C4-2B (cell line): ENCODE measurements at regions not wholly inside any gene's neighbourhood (a gene's known extent, or its start where the extent isn't known, plus 50 kb on each side); places are given as distances from the start of the nearest gene placed in this dataset.

ENCODE experiments used
- H3K27ac ChIP-seq: fragments of 450-650 bp; 2 replicates; pipeline ENCODE4 v1.5.1; 2017
- ZFX ChIP-seq: fragments of 450-650 bp; IDR thresholded peaks from 2 replicates; pipeline ENCODE4 v1.6.1; 2017
- TF ChIP-seq, protein P1 (sequence below): fragments of 450-650 bp; conservative IDR thresholded peaks from 2 replicates; pipeline ENCODE4 v1.5.1; 2017; ENCODE audit warnings: mild to moderate bottlenecking

DNA sequence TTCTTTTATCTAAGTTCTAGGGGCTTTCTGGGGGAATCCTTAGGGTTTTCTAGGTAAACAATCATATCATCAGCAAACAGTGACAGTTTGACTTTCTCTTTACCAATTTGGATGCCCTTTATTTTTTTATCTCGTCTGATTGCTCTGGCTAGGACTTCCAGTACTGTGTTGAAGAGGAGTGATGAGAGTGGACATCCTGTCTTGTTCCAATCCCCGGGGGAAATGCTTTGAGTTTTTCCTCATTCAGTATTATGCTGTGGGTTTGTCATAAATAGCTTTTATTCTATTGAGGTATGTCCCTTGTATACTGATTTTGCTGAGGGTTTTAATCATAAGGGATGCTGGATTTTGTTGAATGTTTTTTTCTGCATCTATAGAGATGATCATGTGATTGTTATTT is 549.5 kb downstream of the EPHA4 start:
- TF ChIP-seq, protein P1, sequence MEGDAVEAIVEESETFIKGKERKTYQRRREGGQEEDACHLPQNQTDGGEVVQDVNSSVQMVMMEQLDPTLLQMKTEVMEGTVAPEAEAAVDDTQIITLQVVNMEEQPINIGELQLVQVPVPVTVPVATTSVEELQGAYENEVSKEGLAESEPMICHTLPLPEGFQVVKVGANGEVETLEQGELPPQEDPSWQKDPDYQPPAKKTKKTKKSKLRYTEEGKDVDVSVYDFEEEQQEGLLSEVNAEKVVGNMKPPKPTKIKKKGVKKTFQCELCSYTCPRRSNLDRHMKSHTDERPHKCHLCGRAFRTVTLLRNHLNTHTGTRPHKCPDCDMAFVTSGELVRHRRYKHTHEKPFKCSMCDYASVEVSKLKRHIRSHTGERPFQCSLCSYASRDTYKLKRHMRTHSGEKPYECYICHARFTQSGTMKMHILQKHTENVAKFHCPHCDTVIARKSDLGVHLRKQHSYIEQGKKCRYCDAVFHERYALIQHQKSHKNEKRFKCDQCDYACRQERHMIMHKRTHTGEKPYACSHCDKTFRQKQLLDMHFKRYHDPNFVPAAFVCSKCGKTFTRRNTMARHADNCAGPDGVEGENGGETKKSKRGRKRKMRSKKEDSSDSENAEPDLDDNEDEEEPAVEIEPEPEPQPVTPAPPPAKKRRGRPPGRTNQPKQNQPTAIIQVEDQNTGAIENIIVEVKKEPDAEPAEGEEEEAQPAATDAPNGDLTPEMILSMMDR, result no peak
- no peak for TF ChIP-seq ZFX
- no peak overlapping the region for H3K27ac ChIP-seq

DNA sequence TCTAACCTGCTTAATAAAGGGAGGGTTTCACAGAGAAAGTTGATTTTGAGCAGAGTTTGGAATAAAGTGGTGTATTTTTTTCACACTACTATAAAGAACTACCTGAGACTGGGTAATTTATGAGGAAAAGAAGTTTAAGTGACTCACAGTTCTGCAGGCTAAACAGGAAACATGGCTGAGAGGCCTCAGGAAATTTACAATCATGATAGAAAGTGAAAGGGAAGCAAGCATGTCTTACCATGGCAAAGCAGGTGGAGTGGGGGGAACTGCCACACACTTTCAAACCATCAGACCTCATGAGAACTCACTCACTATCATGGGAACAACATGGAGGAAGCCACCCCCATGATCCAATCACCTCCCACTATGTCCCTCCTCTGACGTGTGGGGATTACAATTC is 546.7 kb downstream of the EPHA4 start:
- H3K27ac ChIP-seq, result no peak overlapping the region
- no peak for TF ChIP-seq ZFX
- TF ChIP-seq, protein P1, result no peak

DNA sequence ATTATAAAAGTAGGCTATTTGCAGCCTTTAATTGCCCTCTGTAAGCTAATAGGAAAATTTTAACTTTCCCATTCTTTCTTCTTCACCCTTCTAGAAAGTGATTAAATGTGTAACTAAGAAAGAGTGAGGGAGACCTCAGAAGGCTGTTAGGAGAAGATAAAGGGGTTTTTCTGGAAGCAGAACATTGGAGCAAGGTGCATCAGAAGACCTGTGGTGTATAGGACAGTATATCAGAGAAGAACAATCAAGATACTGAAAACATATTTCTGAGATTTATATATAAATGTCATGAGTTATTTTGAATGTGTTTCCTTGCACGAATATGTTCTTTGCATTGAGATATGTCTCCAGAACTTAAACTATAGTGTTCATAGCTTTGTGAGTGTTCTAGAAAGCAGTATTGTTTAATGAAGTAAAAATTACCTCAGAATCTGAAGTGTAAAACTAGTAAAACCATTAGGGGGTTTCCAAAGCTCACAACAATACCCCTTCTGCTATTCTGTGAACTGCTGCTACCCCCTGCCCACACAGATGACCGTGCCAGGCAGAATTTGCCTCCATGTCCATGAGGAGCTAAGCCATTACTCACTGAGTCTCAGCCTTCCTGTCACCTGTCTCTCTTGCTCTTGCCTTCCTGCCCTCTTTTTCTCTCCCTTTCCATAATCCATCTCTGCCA is 537.9 kb downstream of the EPHA4 start:
- no peak overlapping the region for H3K27ac ChIP-seq
- TF ChIP-seq, protein P1, result no peak
- TF ChIP-seq ZFX, result no peak

DNA sequence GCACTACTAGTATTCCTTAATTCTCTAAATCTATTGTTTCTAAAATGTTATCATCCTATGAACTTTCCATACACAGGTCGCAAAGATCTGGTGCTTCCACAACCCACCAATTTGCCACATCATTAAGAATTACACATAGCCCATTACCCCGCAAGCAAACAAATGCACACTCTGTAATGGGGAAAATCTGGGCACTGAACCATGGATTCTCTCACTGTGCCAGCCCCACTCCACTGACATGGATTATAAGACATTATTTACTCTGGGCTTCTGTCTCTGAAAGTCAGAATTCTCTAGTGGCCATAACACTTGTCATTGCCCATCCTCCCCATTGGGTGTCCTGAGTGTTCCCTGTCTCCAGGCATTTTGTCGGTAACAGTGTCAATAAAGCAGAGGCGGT is 537.1 kb downstream of the EPHA4 start:
- H3K27ac ChIP-seq, result no peak overlapping the region
- no peak for TF ChIP-seq ZFX
- TF ChIP-seq, protein P1, result no peak

DNA sequence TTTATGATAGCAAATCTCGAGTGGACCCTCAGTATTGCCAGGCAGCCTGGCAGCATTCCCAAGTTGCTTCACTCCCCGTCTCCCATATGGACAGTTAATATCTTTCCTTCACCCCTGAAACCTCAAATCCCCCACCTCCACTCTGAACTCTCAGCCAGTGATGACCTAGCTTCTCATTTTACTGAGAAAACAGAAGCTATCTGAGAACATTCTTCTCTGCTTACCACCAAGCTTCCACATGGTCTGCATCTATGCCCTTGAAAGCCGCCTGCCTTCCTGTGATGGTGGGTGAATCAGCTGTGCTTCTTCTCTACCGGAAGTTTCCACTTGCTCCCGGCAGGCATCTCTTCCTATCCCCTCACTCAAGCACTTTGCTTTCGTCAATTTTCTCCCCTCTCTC is 529.2 kb downstream of the EPHA4 start:
- no peak overlapping the region for H3K27ac ChIP-seq
- TF ChIP-seq, protein P1, result no peak
- no peak for TF ChIP-seq ZFX

DNA sequence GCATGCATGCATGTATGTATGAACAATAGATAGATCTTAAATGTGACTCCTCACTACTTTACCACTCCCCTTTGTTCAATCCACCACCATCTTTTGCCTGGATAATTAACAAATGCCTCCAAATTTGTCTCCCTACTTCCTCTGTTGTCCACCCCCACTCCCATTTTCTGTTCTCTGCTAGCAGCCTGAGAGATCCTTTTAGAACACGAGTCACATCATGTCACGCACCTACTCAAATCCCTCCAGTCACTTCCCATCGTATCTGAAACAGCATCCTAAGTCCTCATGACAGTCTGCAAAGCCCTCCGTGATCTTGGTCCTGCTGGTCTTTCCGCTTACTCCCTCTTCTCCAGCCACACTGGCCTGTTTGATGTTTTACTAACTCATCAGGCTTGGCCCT is 527.3 kb downstream of the EPHA4 start:
- TF ChIP-seq, protein P1, result no peak
- TF ChIP-seq ZFX, result no peak

DNA sequence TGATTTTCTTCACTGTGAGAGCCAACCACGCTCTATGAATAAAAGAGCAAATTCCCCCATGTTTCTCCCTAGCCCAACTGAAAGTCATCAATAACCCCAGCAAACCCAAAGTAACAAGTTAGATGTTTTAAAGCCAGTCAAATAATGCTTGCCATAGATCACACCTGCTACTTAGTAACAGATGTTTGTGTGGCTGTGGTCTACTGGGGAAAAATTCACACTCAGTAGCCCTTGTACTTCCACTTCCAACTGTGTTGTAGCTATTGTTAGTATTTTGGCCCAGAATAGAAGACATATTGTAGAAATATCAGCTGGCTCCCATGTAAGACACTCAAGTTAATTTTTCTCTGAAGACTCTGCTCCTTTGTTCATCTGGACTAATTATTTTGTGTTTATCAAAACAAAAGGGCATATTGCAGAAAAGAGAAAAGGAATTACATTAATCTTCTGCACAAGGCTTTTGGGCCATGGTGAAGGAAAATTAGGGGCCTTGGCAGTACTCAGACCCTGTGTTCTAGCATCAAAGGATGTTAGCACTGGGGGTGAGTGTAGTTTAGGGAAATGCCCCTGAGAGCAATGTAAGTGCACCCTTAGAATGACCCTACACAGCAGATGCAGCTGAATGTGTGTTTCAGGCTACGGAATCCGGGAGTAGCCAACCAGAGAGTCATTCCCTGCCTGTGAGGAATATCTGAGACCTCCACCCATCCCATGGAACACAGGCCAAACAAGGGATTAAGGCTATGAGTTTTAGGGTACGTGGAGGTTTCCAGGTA is 521.9 kb downstream of the EPHA4 start:
- H3K27ac ChIP-seq, result no peak overlapping the region
- TF ChIP-seq, protein P1, result no peak
- TF ChIP-seq ZFX, result no peak

More for the DNA sequence above, 527.3 kb downstream of the EPHA4 start:
- no peak overlapping the region for H3K27ac ChIP-seq
